22Rv1 (cell line): ENCODE measurements at regions not wholly inside any gene's neighbourhood (a gene's known extent, or its start where the extent isn't known, plus 50 kb on each side); places are given as distances from the start of the nearest gene placed in this dataset.

Experiments
- ZFX ChIP-seq: fragments of 450-650 bp; IDR thresholded peaks from 2 replicates; pipeline ENCODE4 v1.6.1; 2017; ENCODE audit warnings: antibody characterized with exemption, borderline replicate concordance
- TF ChIP-seq, protein P1 (sequence below): fragments of 450-650 bp; IDR thresholded peaks from 2 replicates; pipeline ENCODE4 v1.5.1; 2017; ENCODE audit warnings: mild to moderate bottlenecking

- TF ChIP-seq, protein P1, sequence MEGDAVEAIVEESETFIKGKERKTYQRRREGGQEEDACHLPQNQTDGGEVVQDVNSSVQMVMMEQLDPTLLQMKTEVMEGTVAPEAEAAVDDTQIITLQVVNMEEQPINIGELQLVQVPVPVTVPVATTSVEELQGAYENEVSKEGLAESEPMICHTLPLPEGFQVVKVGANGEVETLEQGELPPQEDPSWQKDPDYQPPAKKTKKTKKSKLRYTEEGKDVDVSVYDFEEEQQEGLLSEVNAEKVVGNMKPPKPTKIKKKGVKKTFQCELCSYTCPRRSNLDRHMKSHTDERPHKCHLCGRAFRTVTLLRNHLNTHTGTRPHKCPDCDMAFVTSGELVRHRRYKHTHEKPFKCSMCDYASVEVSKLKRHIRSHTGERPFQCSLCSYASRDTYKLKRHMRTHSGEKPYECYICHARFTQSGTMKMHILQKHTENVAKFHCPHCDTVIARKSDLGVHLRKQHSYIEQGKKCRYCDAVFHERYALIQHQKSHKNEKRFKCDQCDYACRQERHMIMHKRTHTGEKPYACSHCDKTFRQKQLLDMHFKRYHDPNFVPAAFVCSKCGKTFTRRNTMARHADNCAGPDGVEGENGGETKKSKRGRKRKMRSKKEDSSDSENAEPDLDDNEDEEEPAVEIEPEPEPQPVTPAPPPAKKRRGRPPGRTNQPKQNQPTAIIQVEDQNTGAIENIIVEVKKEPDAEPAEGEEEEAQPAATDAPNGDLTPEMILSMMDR: no peak
- no peak for TF ChIP-seq ZFX
These were observed 124.7 kb downstream of the ICOS start for GRCh38 chr2:204061241-204061640.
